Spleen (tissue), 7 donors: ENCODE measurements at regions not wholly inside any gene's neighbourhood (a gene's known extent, or its start where the extent isn't known, plus 50 kb on each side); places are given as distances from the start of the nearest gene placed in this dataset.

Experiments used
- POLR2A ChIP-seq, 3 donors: fragments of 450-650 bp; IDR thresholded peaks; one replicate each; pipeline ENCODE4 v1.5.1; 2017; ENCODE audit warnings: antibody characterized with exemption in 3 of 3, mild to moderate bottlenecking in 1 of 3
- POLR2AphosphoS5 ChIP-seq, 3 donors: sonication (generic); formaldehyde crosslinking; IDR thresholded peaks; one replicate each; pipeline ENCODE4 v1.5.1; 2017; ENCODE audit warnings: antibody characterized with exemption in 3 of 3
- TF ChIP-seq, protein P1 (sequence below), 11 experiments: fragments of 200-600 bp in 7 of 11; fragments of 450-650 bp in 4 of 11; sonication (generic) in 4 of 11; IDR thresholded peaks in 8 of 11; conservative IDR thresholded peaks in 3 of 11; 1 replicate in 7 of 11; 2 replicates in 4 of 11; pipeline versions ENCODE4 v1.4.0 to v1.8.0; 2016 to 2021; ENCODE audit warnings: antibody characterized with exemption in 11 of 11, inconsistent platforms in 4 of 11, mild to moderate bottlenecking in 1 of 11
- donor health status: DM: no; HTN: no; CAD: no; lungs with moderate emphysema.
- donor health status: DM: no; HTN: no; CAD: no.
- donor health status: DM: no; HTN: no; CAD: no.

GRCh38 chr7:115088893-115089292, 167.0 kb downstream of the MDFIC start:
- TF ChIP-seq POLR2AphosphoS5 (IDR thresholded peaks at IDR 0.05) (no peak), POLR2A (IDR thresholded peaks at IDR 0.05) (no peak)
- TF ChIP-seq, protein P1, sequence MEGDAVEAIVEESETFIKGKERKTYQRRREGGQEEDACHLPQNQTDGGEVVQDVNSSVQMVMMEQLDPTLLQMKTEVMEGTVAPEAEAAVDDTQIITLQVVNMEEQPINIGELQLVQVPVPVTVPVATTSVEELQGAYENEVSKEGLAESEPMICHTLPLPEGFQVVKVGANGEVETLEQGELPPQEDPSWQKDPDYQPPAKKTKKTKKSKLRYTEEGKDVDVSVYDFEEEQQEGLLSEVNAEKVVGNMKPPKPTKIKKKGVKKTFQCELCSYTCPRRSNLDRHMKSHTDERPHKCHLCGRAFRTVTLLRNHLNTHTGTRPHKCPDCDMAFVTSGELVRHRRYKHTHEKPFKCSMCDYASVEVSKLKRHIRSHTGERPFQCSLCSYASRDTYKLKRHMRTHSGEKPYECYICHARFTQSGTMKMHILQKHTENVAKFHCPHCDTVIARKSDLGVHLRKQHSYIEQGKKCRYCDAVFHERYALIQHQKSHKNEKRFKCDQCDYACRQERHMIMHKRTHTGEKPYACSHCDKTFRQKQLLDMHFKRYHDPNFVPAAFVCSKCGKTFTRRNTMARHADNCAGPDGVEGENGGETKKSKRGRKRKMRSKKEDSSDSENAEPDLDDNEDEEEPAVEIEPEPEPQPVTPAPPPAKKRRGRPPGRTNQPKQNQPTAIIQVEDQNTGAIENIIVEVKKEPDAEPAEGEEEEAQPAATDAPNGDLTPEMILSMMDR (IDR thresholded peaks at IDR 0.05 in 8 of 11, conservative IDR thresholded peaks at IDR 0.05 in 3 of 11) = no peak
